ENCODE measurements at regions not wholly inside any gene's neighbourhood (a gene's known extent, or its start where the extent isn't known, plus 50 kb on each side); places are given as distances from the start of the nearest gene placed in this dataset.

GRCh38 chr9:118302721-118303120 lies 598.5 kb downstream of the TLR4 start:
- no peaks in the 10 kb centered on the region; the same call in 1 of the 2 replicates for H3K9me3 ChIP-seq
- H3K36me3 ChIP-seq, result no peaks in the 10 kb centered on the region
- H3K4me3 ChIP-seq (ENCODE audit: low read depth, low read length), result no peak overlapping the region
- H3K4me1 ChIP-seq, result no peaks in the 10 kb centered on the region
- no peaks in the 10 kb centered on the region for H3K27me3 ChIP-seq
- no peak for DNase-seq
- TF ChIP-seq CTCF (IDR thresholded peaks at IDR 0.05; ENCODE audit: low read depth, low read length), result no peak

GRCh38 chr9:118303216-118303615 lies 599.0 kb downstream of the TLR4 start:
- Histone ChIP-seq H3K4me3 (ENCODE audit: low read depth, low read length) (no peak overlapping the region), H3K27me3 (no peaks in the 10 kb centered on the region), H3K9me3 (no peaks in the 10 kb centered on the region; the same call in 1 of the 2 replicates), H3K4me1 (no peaks in the 10 kb centered on the region), H3K36me3 (no peaks in the 10 kb centered on the region)
- no peak for TF ChIP-seq CTCF (IDR thresholded peaks at IDR 0.05; ENCODE audit: low read depth, low read length)
- DNase-seq, result no peak

- TF ChIP-seq CTCF (IDR thresholded peaks at IDR 0.05; ENCODE audit: low read depth, low read length), result no peak
Observed at GRCh38 chr9:118305331-118305730, 601.1 kb downstream of the TLR4 start.

GRCh38 chr9:118306801-118307200 lies 602.6 kb downstream of the TLR4 start:
- Histone ChIP-seq H3K4me1 (no peaks in the 10 kb centered on the region), H3K9me3 (no peaks in the 10 kb centered on the region), H3K36me3 (no peaks in the 10 kb centered on the region), H3K27me3 (no peaks in the 10 kb centered on the region), H3K4me3 (ENCODE audit: low read depth, low read length) (no peak overlapping the region)
- TF ChIP-seq CTCF (IDR thresholded peaks at IDR 0.05; ENCODE audit: low read depth, low read length), result no peak
- DNase-seq, result no peak

More at GRCh38 chr9:118305331-118305730, 601.1 kb downstream of the TLR4 start:
- H3K4me1 ChIP-seq, result no peaks in the 10 kb centered on the region
- DNase-seq, result no peak
- no peak overlapping the region for H3K4me3 ChIP-seq (ENCODE audit: low read depth, low read length)
- no peaks in the 10 kb centered on the region for H3K27me3 ChIP-seq
- no peaks in the 10 kb centered on the region for H3K9me3 ChIP-seq
- H3K36me3 ChIP-seq, result no peaks in the 10 kb centered on the region

GRCh38 chr9:118313965-118314364 lies 609.8 kb downstream of the TLR4 start:
- DNase-seq, result no peak
- Histone ChIP-seq H3K4me1 (no peaks in the 10 kb centered on the region), H3K9me3 (no peaks in the 10 kb centered on the region), H3K36me3 (no peaks in the 10 kb centered on the region), H3K4me3 (ENCODE audit: low read depth, low read length) (no peak overlapping the region), H3K27me3 (no peaks in the 10 kb centered on the region)
- TF ChIP-seq CTCF (IDR thresholded peaks at IDR 0.05; ENCODE audit: low read depth, low read length), result no peak

- TF ChIP-seq CTCF (IDR thresholded peaks at IDR 0.05; ENCODE audit: low read depth, low read length), result no peak
- Histone ChIP-seq H3K4me3 (ENCODE audit: low read depth, low read length) (no peak overlapping the region), H3K36me3 (no peaks in the 10 kb centered on the region), H3K9me3 (no peaks in the 10 kb centered on the region), H3K27me3 (no peaks in the 10 kb centered on the region), H3K4me1 (no peaks in the 10 kb centered on the region)
- DNase-seq, result no peak
Observed at GRCh38 chr9:118316831-118317343, 612.7 kb downstream of the TLR4 start.

Measured in BE2C (cell line).